ENCODE measurements at regions not wholly inside any gene's neighbourhood (a gene's known extent, or its start where the extent isn't known, plus 50 kb on each side); places are given as distances from the start of the nearest gene placed in this dataset.
"Not testable (repeated sequence)": the region's sequence is repeated elsewhere in the genome, so short reads cannot be mapped to it uniquely, and the experiment has no call there.

- DNase-seq = no peak
These were observed 246.8 kb upstream of the DAB2 start for GRCh38 chr5:39671561-39671961.

GRCh38 chr5:39670955-39671354, 246.2 kb upstream of the DAB2 start:
- DNase-seq = no peak

DNA sequence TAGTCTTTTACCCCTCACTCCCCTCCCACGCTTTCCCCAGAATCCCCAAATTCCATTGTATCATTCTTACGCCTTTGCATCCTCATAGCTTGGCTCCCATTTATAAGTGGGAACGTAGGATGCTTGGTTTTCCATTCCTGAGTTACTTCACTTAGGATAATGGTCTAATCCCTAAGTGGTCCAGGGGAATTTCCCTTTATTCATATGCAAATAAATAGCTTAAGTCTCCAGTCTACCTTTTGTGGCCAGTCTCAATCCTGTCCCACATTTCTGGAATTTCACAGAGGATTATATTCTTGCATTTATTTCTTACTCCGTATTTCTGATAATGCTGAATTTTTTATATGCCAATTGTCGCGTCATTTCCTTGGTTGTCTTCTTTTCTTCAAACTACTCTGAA, 245.6 kb upstream of the DAB2 start:
- DNase-seq = no peak

DNA sequence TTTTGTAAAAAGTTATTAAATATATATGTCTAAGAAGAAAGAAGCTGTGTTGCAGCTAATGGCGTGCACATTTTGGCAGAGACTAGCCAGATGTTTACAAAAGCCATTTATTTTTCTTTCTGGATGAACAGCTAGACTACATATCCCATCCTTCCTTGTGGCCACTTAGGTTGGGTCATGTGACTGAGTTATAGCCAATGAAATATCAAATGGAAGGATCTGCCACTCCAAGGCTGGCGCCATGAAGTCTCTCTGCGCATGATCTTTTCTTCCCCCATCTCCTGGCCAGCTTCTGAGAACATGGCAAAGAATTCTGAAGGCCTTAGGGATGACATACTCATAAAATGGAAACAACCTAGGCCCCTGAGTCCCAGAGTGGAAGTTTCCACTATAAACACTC, 244.2 kb upstream of the DAB2 start:
- DNase-seq = no peak

GRCh38 chr5:39665328-39665727, 240.5 kb upstream of the DAB2 start:
- no peak for DNase-seq

DNA sequence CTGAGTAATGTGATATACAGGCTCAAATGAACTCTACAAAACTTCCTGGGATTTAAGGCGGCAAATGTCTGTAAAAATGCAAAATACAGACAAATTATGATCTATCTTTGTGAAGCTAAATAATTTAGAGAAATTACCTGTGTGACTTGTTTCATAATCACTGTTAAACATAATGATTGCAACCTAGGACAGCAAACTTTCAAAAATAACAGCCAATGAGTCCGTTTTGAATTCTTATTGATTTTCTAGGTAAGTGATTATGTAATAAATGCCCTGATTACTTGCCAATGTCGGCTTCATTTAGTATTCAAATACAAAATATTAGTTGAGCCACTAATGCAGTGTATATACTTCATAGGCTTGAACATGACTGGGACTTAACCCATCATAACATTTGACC, 238.2 kb upstream of the DAB2 start:
- DNase-seq = no peak

DNA sequence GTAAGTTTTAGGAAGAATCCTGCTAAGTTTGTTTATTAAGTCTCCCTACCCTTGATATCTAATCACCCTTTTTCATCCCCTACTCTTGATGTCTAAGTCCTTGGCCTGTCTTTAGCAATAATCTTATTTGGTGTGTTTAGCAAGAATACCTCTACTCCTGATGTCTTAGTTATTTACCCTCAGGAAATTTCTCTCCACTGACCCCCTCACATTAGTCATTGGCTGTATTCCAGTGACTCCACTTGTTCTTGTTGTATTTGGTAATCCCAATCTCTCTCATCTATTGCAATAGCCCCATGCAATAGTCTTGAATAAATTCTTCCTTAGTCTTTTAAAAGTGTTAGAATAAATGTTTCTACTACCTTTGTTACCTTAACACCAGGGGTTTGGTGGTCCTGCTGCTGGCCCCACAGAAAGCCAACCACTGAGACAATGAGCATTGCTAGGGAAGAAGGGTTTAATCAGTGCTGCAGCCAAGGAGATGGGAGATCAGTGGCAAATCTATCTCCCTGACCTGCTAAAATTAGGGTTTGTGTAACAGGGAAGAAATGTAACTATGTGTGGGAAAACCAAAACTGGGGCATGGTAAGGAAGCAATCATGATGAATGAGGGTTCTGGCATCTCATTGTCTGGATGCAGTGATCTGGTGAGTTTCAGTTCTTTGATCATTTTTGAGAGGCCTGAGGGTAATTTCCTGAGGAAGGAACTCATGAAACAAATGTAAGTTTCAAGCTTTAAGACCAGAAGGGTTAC, 236.4 kb upstream of the DAB2 start:
- DNase-seq = no peak

- DNase-seq = no peak
These were observed 235.2 kb upstream of the DAB2 start for GRCh38 chr5:39660020-39660419.

GRCh38 chr5:39658866-39659265, 234.1 kb upstream of the DAB2 start:
- DNase-seq = no peak

GRCh38 chr5:39657943-39658342, 233.2 kb upstream of the DAB2 start:
- DNase-seq = no peak

- DNase-seq = no peak
These were observed 231.8 kb upstream of the DAB2 start for GRCh38 chr5:39656600-39656999.

DNA sequence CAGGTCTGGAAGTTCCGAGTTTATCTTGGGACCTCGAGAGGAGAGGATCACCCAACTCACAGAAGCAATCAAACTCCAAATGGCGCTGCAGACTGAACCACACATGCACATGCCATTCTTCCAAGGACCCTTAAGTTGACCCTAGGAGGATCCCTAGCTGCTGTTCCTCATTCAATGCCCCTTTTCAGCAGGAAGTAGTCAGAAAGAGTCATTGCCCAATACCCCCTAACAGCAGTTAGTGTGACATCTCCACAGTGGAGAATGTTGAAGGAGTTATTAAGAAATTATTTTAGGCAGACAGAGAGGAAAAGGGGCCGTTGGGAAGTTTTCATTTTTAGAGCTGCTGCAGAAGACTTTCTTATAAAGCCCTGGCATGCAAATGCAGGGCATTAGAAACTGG, 229.9 kb upstream of the DAB2 start:
- no peak for DNase-seq

- not testable (repeated sequence) for DNase-seq
These were observed 227.7 kb upstream of the DAB2 start for GRCh38 chr5:39652481-39652880.

DNA sequence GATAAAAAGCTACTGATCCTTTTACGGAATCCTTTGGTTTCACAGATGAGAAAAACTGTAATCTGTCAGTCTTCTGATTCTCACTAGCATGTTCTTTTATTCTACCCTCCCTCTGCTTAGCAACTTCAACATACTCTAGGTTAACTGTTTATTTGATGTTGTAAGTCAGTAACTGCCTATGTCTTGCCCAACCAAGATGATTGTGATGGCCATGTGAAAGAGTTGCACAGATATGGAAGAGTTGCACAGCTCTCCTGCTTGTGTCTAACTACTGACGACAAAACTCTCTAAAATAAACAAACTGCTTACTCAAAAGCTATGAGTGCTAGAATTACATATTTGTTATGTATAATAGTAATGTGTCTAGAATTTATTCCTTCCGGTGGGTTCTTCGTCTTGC, 227.3 kb upstream of the DAB2 start:
- no peak for DNase-seq

GRCh38 chr5:39650008-39650762, 225.4 kb upstream of the DAB2 start:
- no peak for DNase-seq

DNA sequence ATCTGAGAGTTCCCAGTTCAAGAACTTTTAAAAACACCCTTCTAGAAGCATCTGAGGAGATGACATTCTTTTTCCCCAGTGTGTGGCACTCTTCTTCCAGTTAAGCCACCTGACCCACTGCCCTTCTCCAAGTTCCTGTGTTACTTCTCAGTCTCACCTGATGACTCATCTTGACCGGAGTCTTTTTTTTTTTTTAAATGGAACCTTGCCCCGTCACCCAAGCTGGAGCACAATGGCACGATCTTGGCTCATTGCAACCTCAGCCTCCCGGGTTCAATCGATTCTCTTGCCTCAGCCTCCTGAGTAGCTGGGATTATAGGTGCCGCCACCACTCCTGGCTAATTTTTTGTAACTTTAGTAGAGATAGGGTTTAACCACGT, 224.1 kb upstream of the DAB2 start:
- no peak for DNase-seq

DNA sequence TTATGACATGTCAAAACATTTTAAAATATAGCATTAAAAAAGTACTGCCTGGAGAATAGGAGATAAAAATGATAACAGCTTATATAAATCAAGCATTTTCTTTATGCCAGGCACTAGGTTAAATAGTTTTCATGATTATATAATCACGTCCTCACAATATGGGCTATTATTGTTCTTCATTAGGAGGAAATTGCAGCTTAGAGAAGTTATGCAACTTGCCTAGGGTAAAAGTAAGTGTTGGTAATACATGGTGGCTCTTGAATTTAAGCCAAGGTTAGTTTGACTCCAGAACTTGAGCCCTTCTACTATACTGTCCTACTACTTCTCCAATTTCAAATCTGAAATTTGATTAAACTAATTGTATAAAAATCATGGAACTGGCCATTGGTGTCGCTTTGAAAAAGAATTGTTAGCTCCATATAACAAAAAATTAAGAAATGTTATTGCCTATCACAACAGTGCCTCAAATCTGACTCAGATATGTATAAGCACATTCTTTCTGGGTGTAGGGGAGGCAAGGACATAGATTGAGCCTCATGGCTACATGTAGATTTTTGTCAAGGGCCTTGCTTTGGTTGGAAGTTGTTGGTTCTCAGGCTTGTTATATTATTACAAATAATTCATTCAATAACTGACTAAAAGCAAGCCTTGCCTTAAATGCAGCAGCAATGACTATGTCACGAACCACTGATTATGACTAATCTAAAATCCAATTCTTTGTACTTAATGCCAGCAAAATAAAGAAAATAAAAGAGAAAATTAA, 223.5 kb upstream of the DAB2 start:
- DNase-seq = no peak

- no peak for DNase-seq
These were observed 215.8 kb upstream of the DAB2 start for GRCh38 chr5:39640552-39640951.

DNA sequence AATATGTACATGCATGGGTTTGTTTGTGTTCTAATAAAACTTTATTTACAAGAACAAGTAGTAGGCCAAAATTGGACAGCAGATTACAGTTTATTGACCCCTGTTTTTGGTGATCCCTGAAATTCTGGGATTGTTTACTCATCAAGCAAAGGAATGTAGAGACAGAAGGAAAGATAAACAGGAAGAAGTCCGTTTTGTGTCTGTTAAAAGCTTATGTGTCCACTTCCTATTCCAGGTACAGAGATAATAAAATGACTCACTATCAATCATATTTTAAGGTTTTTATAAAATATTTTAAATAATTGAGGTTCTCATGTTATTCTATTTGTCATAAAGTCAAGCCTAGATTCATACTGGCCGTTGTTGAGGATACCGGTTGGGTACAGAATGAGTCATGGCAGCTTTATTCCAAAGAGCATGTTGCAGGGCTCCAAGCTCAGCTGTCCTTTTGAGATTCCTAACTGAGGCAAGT, 214.9 kb upstream of the DAB2 start:
- no peak for DNase-seq

GRCh38 chr5:39638813-39639212, 214.0 kb upstream of the DAB2 start:
- DNase-seq = peak in 1 of 2 experiments; percentile 28

DNA sequence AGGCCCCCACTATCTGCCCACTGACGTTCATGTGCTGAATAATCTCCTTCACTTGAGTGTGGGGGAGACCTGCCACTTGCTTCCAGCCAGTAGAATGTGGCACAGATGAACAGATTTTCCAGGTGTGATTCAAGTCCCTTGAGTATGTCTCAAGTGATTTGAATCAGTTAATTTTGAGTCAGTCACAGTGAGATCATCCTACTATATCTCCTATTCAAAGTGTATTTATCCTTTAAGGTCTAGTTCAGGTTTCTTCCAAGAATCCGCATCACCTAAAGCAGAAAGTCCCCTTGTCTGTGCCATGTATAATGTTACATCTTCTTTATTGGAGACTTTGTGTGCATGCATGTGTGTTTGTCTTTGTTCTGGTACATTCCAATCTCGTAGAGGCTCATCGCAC, 208.3 kb upstream of the DAB2 start:
- no peak for DNase-seq

GRCh38 chr5:39631958-39632357, 207.2 kb upstream of the DAB2 start:
- no peak for DNase-seq

DNA sequence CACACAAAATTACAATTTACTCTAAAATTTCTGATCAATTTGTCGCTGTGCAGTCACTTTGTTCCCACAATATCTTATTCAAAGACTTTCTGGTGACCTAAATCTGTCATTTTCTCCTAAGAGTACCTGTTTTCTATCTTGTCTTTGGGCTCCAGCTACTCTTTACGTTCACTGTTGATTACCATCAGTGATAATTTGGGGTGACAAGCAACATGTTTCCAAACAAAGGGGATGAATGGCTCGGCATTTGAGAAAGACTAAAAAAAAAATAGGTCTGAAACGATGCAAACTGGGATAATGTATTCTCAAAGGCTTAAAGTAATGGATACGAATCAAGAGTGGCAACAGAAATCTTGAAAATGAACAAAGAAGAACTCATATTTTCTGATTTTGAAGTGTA, 205.2 kb upstream of the DAB2 start:
- DNase-seq = no peak

DNA sequence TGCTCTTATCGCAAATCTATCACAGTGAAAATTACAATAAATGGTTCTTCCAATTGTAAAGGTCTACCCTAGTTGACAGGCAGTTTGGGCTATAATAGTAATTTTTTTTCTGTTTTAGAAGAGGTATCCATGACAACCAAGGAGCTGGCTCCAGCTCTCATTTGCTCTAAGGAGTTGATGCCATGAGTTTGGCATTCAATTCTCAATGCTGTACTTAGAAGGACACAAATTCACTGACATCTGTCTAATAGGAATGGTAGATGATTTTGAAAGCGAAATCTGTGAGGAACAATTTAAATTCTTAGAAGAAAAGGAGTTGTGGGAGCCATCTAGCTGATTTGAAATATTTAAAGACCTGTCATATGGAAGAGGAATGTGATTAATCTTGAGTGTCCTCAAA, 203.6 kb upstream of the DAB2 start:
- no peak for DNase-seq
